DMS 273 (cell line): ENCODE measurements at regions not wholly inside any gene's neighbourhood (a gene's known extent, or its start where the extent isn't known, plus 50 kb on each side); places are given as distances from the start of the nearest gene placed in this dataset.

Experiments
- DNase-seq: peaks from one replicate; lab custom pipeline; 2025; ENCODE audit not compliant: unreplicated experiment; lab: John Stamatoyannopoulos, UW

GRCh38 chr6:168384045-168385036 is 56.6 kb upstream of the SMOC2 start:
- no peak for DNase-seq

GRCh38 chr6:168385037-168385759 is 55.8 kb upstream of the SMOC2 start:
- DNase-seq, result no peak

GRCh38 chr6:168385858-168386735 is 54.9 kb upstream of the SMOC2 start:
- DNase-seq, result peak; percentile 21

- no peak for DNase-seq
These were observed 54.0 kb upstream of the SMOC2 start for GRCh38 chr6:168386973-168387372.

GRCh38 chr6:168387426-168387825 is 53.6 kb upstream of the SMOC2 start:
- no peak for DNase-seq

GRCh38 chr6:168387911-168388310 is 53.1 kb upstream of the SMOC2 start:
- DNase-seq, result no peak

- DNase-seq, result no peak
These were observed 52.0 kb upstream of the SMOC2 start for GRCh38 chr6:168388641-168389633.

- no peak for DNase-seq
These were observed 50.1 kb upstream of the SMOC2 start for GRCh38 chr6:168390749-168391420.
